Dendritic cell treated with granulocyte-macrophage colony-stimulating factor and Interleukin-4, amounts not matched to agents 40 ng/mL and 50 ng/mL, for 4 days (primary cell): ENCODE measurements at regions not wholly inside any gene's neighbourhood (a gene's known extent, or its start where the extent isn't known, plus 50 kb on each side); places are given as distances from the start of the nearest gene placed in this dataset.
"Not testable (repeated sequence)": the region's sequence is repeated elsewhere in the genome, so short reads cannot be mapped to it uniquely, and the experiment has no call there.

Experiments used
- H3K27ac Mint-ChIP-seq: one replicate; pipeline ENCODE4 v1.8.0; 2022; ENCODE audit warnings: mild to moderate bottlenecking, mixed read lengths
- H3K27me3 Mint-ChIP-seq: one replicate; pipeline ENCODE4 v1.8.0; 2022; ENCODE audit warnings: mild to moderate bottlenecking, mixed read lengths
- H3K36me3 Mint-ChIP-seq: one replicate; pipeline ENCODE4 v1.8.0; 2022; ENCODE audit warnings: low read depth, mixed read lengths
- H3K4me1 Mint-ChIP-seq: one replicate; pipeline ENCODE4 v1.8.0; 2022; ENCODE audit warnings: low read depth, mixed read lengths
- H3K4me3 Mint-ChIP-seq: one replicate; pipeline ENCODE4 v1.8.0; 2022; ENCODE audit warnings: mild to moderate bottlenecking, moderate library complexity, mixed read lengths
- H3K9me3 Mint-ChIP-seq: one replicate; pipeline ENCODE4 v1.8.0; 2022; ENCODE audit warnings: mixed read lengths
- intact Hi-C: fragments of 100-400 bp; cut with micrococcal nuclease; formaldehyde crosslinking; loops from one replicate; pipeline ENCODE4 v1.15.0; 2022

GRCh38 chr11:69576069-69576782 is 64.7 kb upstream of the CCND1 start:
- Mint-ChIP-seq H3K27ac (no peak overlapping the region), H3K36me3 (no peaks in the 10 kb centered on the region), H3K27me3 (peaks cover 20% of the 10 kb centered on the region), H3K4me3 (no peak overlapping the region), H3K9me3 (no peaks in the 10 kb centered on the region), H3K4me1 (peaks cover 17% of the 10 kb centered on the region)
- intact Hi-C loops = no loop called here

- no peaks in the 10 kb centered on the region for H3K9me3 Mint-ChIP-seq
- H3K27me3 Mint-ChIP-seq = peaks cover 14% of the 10 kb centered on the region
- intact Hi-C loops = no loop called here
- no peak overlapping the region for H3K27ac Mint-ChIP-seq
- no peak overlapping the region for H3K4me3 Mint-ChIP-seq
- peaks cover 17% of the 10 kb centered on the region for H3K4me1 Mint-ChIP-seq
- H3K36me3 Mint-ChIP-seq = no peaks in the 10 kb centered on the region
These were observed 62.8 kb upstream of the CCND1 start for GRCh38 chr11:69578167-69578566.

- H3K9me3 Mint-ChIP-seq = no peaks in the 10 kb centered on the region
- H3K27me3 Mint-ChIP-seq = peaks cover 10% of the 10 kb centered on the region
- intact Hi-C loops = no loop called here
- H3K4me1 Mint-ChIP-seq = peaks cover 10% of the 10 kb centered on the region
- H3K4me3 Mint-ChIP-seq = no peak overlapping the region
- no peaks in the 10 kb centered on the region for H3K36me3 Mint-ChIP-seq
- no peak overlapping the region for H3K27ac Mint-ChIP-seq
These were observed 60.4 kb upstream of the CCND1 start for GRCh38 chr11:69580529-69580928.

GRCh38 chr11:69582756-69583467 is 58.0 kb upstream of the CCND1 start:
- Mint-ChIP-seq H3K4me3 (no peak overlapping the region), H3K27me3 (peaks cover 12% of the 10 kb centered on the region), H3K4me1 (no peaks in the 10 kb centered on the region), H3K27ac (no peak overlapping the region), H3K36me3 (no peaks in the 10 kb centered on the region), H3K9me3 (no peaks in the 10 kb centered on the region)
- intact Hi-C loops = no loop called here

- no peaks in the 10 kb centered on the region for H3K36me3 Mint-ChIP-seq
- H3K27me3 Mint-ChIP-seq = peaks cover 8% of the 10 kb centered on the region
- no peaks in the 10 kb centered on the region for H3K4me1 Mint-ChIP-seq
- no peak overlapping the region for H3K27ac Mint-ChIP-seq
- intact Hi-C loops = no loop called here
- H3K4me3 Mint-ChIP-seq = no peak overlapping the region
- H3K9me3 Mint-ChIP-seq = no peaks in the 10 kb centered on the region
These were observed 56.8 kb upstream of the CCND1 start for GRCh38 chr11:69584160-69584559.

GRCh38 chr11:69585385-69585784 is 55.6 kb upstream of the CCND1 start:
- Mint-ChIP-seq H3K4me3 (no peak overlapping the region), H3K36me3 (no peaks in the 10 kb centered on the region), H3K27me3 (peaks cover 8% of the 10 kb centered on the region), H3K4me1 (no peaks in the 10 kb centered on the region), H3K9me3 (no peaks in the 10 kb centered on the region), H3K27ac (no peak overlapping the region)
- intact Hi-C loops = no loop called here

- Mint-ChIP-seq H3K27me3 (peaks cover 8% of the 10 kb centered on the region), H3K4me1 (no peaks in the 10 kb centered on the region), H3K27ac (no peak overlapping the region), H3K36me3 (no peaks in the 10 kb centered on the region), H3K9me3 (no peaks in the 10 kb centered on the region), H3K4me3 (no peak overlapping the region)
- intact Hi-C loops = no loop called here
These were observed 53.4 kb upstream of the CCND1 start for GRCh38 chr11:69587454-69588090.

- Mint-ChIP-seq H3K9me3 (no peaks in the 10 kb centered on the region), H3K4me1 (no peaks in the 10 kb centered on the region), H3K27me3 (peaks cover 8% of the 10 kb centered on the region), H3K36me3 (no peaks in the 10 kb centered on the region), H3K27ac (no peak overlapping the region), H3K4me3 (no peak overlapping the region)
- intact Hi-C loops = no loop called here
These were observed 52.7 kb upstream of the CCND1 start for GRCh38 chr11:69588270-69588669.

GRCh38 chr11:69590088-69590487 is 50.9 kb upstream of the CCND1 start:
- H3K36me3 Mint-ChIP-seq, intact Hi-C loops, H3K4me1 Mint-ChIP-seq, H3K4me3 Mint-ChIP-seq, H3K9me3 Mint-ChIP-seq, H3K27ac Mint-ChIP-seq, H3K27me3 Mint-ChIP-seq: not testable (repeated sequence)
